Globus pallidus (tissue), 1 donor: ENCODE measurements at regions not wholly inside any gene's neighbourhood (a gene's known extent, or its start where the extent isn't known, plus 50 kb on each side); places are given as distances from the start of the nearest gene placed in this dataset.
"Not testable (repeated sequence)": the region's sequence is repeated elsewhere in the genome, so short reads cannot be mapped to it uniquely, and the experiment has no call there.

Experiments used
- DNase-seq: peaks from one replicate; pipeline ENCODE4 v3.0.0-alpha.2; 2015; ENCODE audit warnings: low spot score

GRCh38 chrX:46223499-46223898 lies 321.7 kb downstream of the ZNF674 start:
- not testable (repeated sequence) for DNase-seq

GRCh38 chrX:46220822-46221221 lies 324.4 kb downstream of the ZNF674 start:
- DNase-seq = no peak

GRCh38 chrX:46218373-46218772 lies 326.8 kb downstream of the ZNF674 start:
- DNase-seq = no peak

- DNase-seq = no peak
Measured at GRCh38 chrX:46216406-46216805, 328.8 kb downstream of the ZNF674 start.

GRCh38 chrX:46211079-46211478 lies 334.1 kb downstream of the ZNF674 start:
- DNase-seq = no peak

- no peak for DNase-seq
Measured at GRCh38 chrX:46209768-46210167, 335.5 kb downstream of the ZNF674 start.

GRCh38 chrX:46209037-46209436 lies 336.2 kb downstream of the ZNF674 start:
- DNase-seq = no peak

GRCh38 chrX:46208225-46208854 lies 336.9 kb downstream of the ZNF674 start:
- DNase-seq = no peak

- DNase-seq = no peak
Measured at GRCh38 chrX:46204721-46205422, 340.3 kb downstream of the ZNF674 start.

- DNase-seq = no peak
Measured at GRCh38 chrX:46202733-46203514, 342.3 kb downstream of the ZNF674 start.

- DNase-seq = no peak
Measured at GRCh38 chrX:46200413-46200812, 344.8 kb downstream of the ZNF674 start.

GRCh38 chrX:46198858-46199257 lies 346.4 kb downstream of the ZNF674 start:
- no peak for DNase-seq

GRCh38 chrX:46186811-46187106 lies 358.5 kb downstream of the ZNF674 start:
- not testable (repeated sequence) for DNase-seq

- no peak for DNase-seq
Measured at GRCh38 chrX:46185923-46186810, 359.1 kb downstream of the ZNF674 start.

- DNase-seq = no peak
Measured at GRCh38 chrX:46184749-46185148, 360.5 kb downstream of the ZNF674 start.

- no peak for DNase-seq
Measured at GRCh38 chrX:46180258-46180687, 364.9 kb downstream of the ZNF674 start.

GRCh38 chrX:46179748-46180147 lies 365.5 kb downstream of the ZNF674 start:
- DNase-seq = no peak

- DNase-seq = no peak
Measured at GRCh38 chrX:46178763-46179162, 366.5 kb downstream of the ZNF674 start.

GRCh38 chrX:46173159-46173558 lies 372.1 kb downstream of the ZNF674 start:
- DNase-seq = no peak

GRCh38 chrX:46171457-46171856 lies 373.8 kb downstream of the ZNF674 start:
- DNase-seq = not testable (repeated sequence)

GRCh38 chrX:46169808-46170207 lies 375.4 kb downstream of the ZNF674 start:
- DNase-seq = no peak

- no peak for DNase-seq
Measured at GRCh38 chrX:46168254-46168653, 377.0 kb downstream of the ZNF674 start.
